Progenitor cell of endocrine pancreas (in vitro differentiated cells): ENCODE measurements at regions not wholly inside any gene's neighbourhood (a gene's known extent, or its start where the extent isn't known, plus 50 kb on each side); places are given as distances from the start of the nearest gene placed in this dataset.
A peak's percentile ranks its signal among the peaks of the same experiment; 100 is the strongest.

ENCODE experiments used
- DNase-seq: peaks from one replicate; pipeline ENCODE4 v3.0.0; 2021; ENCODE audit warnings: low spot score; ENCODE audit not compliant: unreplicated experiment
- H3K27ac Mint-ChIP-seq: 2 replicates; pipeline ENCODE4 v1.8.0; 2021; ENCODE audit warnings: mild to moderate bottlenecking, moderate library complexity, mixed read lengths
- H3K27me3 Mint-ChIP-seq: 2 replicates; pipeline ENCODE4 v1.8.0; 2021; ENCODE audit warnings: mixed read lengths
- H3K36me3 Mint-ChIP-seq: 2 replicates; pipeline ENCODE4 v1.8.0; 2022; ENCODE audit warnings: mixed read lengths; ENCODE audit not compliant: insufficient read depth
- H3K4me1 Mint-ChIP-seq: 2 replicates; pipeline ENCODE4 v1.8.0; 2021; ENCODE audit warnings: low read depth, mixed read lengths
- H3K4me3 Mint-ChIP-seq: 2 replicates; pipeline ENCODE4 v1.8.0; 2021; ENCODE audit warnings: low read depth, mild to moderate bottlenecking, moderate library complexity, mixed read lengths
- H3K9me3 Mint-ChIP-seq: 2 replicates; pipeline ENCODE4 v1.8.0; 2021; ENCODE audit warnings: low read depth, mixed read lengths
- TF ChIP-seq, protein P1 (sequence below): fragments of 200-600 bp; sonication (generic); IDR thresholded peaks from one replicate; pipeline ENCODE4 v1.5.0; 2021; ENCODE audit warnings: antibody characterized with exemption, mild to moderate bottlenecking; ENCODE audit not compliant: unreplicated experiment

DNA sequence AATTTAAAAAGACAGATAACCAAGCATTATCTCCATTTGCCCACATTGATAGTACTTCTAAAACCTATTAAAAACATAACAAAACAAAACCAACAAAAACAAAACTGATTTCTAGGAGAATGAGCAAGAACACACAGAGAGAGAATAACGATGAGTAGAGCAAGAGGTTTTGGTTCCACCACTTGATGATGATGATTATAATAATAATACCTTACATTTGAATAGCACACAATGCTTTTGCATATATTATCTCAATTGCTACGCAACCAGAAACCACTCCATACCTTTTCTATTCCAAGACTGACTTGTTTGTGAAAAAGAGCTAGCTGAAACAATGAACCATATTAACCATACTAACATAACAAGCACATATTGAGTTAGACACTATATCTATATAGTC, 1090.9 kb downstream of the SH3BGRL start:
- H3K36me3 Mint-ChIP-seq = no peaks in the 10 kb centered on the region
- H3K9me3 Mint-ChIP-seq = peaks cover 31% of the 10 kb centered on the region
- DNase-seq = no peak
- no peak overlapping the region for H3K27ac Mint-ChIP-seq
- no peaks in the 10 kb centered on the region for H3K4me1 Mint-ChIP-seq
- H3K4me3 Mint-ChIP-seq = no peak overlapping the region
- H3K27me3 Mint-ChIP-seq = no peaks in the 10 kb centered on the region
- TF ChIP-seq, protein P1, sequence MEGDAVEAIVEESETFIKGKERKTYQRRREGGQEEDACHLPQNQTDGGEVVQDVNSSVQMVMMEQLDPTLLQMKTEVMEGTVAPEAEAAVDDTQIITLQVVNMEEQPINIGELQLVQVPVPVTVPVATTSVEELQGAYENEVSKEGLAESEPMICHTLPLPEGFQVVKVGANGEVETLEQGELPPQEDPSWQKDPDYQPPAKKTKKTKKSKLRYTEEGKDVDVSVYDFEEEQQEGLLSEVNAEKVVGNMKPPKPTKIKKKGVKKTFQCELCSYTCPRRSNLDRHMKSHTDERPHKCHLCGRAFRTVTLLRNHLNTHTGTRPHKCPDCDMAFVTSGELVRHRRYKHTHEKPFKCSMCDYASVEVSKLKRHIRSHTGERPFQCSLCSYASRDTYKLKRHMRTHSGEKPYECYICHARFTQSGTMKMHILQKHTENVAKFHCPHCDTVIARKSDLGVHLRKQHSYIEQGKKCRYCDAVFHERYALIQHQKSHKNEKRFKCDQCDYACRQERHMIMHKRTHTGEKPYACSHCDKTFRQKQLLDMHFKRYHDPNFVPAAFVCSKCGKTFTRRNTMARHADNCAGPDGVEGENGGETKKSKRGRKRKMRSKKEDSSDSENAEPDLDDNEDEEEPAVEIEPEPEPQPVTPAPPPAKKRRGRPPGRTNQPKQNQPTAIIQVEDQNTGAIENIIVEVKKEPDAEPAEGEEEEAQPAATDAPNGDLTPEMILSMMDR = no peak

- DNase-seq = no peak
- peaks cover 31% of the 10 kb centered on the region for H3K9me3 Mint-ChIP-seq
- no peaks in the 10 kb centered on the region for H3K36me3 Mint-ChIP-seq
- TF ChIP-seq, protein P1 = no peak
- peak overlapping the region; percentile 89 for H3K27ac Mint-ChIP-seq
- no peak overlapping the region for H3K4me3 Mint-ChIP-seq
- no peaks in the 10 kb centered on the region for H3K27me3 Mint-ChIP-seq
- peaks cover 16% of the 10 kb centered on the region for H3K4me1 Mint-ChIP-seq
Observed at GRCh38 chrX:82320569-82320968, 1118.7 kb downstream of the SH3BGRL start.

DNA sequence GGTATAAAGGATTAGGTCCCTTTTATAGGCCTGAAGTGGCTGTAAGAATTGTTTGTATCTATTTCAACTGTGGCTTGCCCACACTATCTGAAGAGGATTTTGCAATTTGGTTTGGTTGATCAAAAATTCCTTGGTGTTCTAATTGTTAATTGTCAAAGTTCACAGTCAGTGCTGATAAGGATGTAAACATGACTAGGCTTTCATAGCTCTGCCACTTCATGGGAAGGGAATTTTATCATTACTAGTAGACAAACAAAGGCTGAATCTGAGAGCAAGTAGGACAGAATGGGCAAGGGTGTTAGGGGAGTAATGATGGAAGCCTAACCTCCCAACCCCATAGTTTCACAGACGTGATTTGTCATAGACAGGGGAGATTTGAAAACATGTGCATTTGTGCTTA, 1131.7 kb downstream of the SH3BGRL start:
- peaks cover 17% of the 10 kb centered on the region for H3K4me1 Mint-ChIP-seq
- no peak overlapping the region for H3K4me3 Mint-ChIP-seq
- no peak overlapping the region for H3K27ac Mint-ChIP-seq
- peaks cover 18% of the 10 kb centered on the region for H3K9me3 Mint-ChIP-seq
- H3K27me3 Mint-ChIP-seq = no peaks in the 10 kb centered on the region
- TF ChIP-seq, protein P1 = no peak
- no peak for DNase-seq
- no peaks in the 10 kb centered on the region for H3K36me3 Mint-ChIP-seq

DNA sequence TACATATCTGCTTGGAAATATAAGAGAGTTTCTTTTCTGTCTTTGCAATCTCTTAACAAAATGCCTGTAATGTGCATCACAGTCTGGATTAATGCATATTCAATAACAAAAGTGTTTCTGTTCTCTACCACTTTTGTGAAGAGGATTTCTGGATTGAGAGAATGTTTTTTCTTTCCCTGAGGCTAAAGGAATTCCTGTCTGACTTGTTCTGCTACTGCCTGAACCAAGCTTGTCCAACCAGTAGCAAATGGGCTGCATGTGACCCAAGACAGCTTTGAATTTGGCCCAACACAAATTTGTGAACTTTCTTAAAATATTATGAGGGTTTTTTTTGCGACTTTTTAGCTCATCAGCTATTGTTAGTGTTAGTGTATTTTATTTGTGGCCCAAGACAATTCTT, 1133.9 kb downstream of the SH3BGRL start:
- Mint-ChIP-seq H3K27me3 (no peaks in the 10 kb centered on the region), H3K36me3 (no peaks in the 10 kb centered on the region), H3K4me3 (no peak overlapping the region), H3K27ac (no peak overlapping the region), H3K9me3 (peaks cover 16% of the 10 kb centered on the region), H3K4me1 (peaks cover 18% of the 10 kb centered on the region)
- DNase-seq = no peak
- TF ChIP-seq, protein P1 = no peak

- Mint-ChIP-seq H3K9me3 (peaks cover 12% of the 10 kb centered on the region), H3K36me3 (no peaks in the 10 kb centered on the region), H3K27me3 (no peaks in the 10 kb centered on the region), H3K4me1 (peaks cover 6% of the 10 kb centered on the region), H3K4me3 (no peak overlapping the region), H3K27ac (no peak overlapping the region)
- no peak for DNase-seq
- TF ChIP-seq, protein P1 = no peak
Observed at GRCh38 chrX:82342531-82342930, 1140.6 kb downstream of the SH3BGRL start.
